IMR-90 (cell line): ENCODE measurements at regions not wholly inside any gene's neighbourhood (a gene's known extent, or its start where the extent isn't known, plus 50 kb on each side); places are given as distances from the start of the nearest gene placed in this dataset.

Source experiments
- CEBPB ChIP-seq: IDR thresholded peaks from 2 replicates; pipeline ENCODE4 v1.6.1; 2012; ENCODE audit warnings: low read depth, low read length, improper control_type of control experiment
- FOS ChIP-seq: fragments of 150-350 bp; IDR thresholded peaks from 2 replicates; pipeline ENCODE4 v1.6.1; 2016; ENCODE audit warnings: low read depth, low read length
- MAFK ChIP-seq: IDR thresholded peaks from 2 replicates; pipeline ENCODE4 v1.6.1; 2012; ENCODE audit warnings: low read depth, low read length, improper control_type of control experiment
- MXI1 ChIP-seq: IDR thresholded peaks from 2 replicates; pipeline ENCODE4 v1.6.1; 2012; ENCODE audit warnings: low read depth, mild to moderate bottlenecking, low read length, moderate library complexity, borderline replicate concordance
- POLR2A ChIP-seq: IDR thresholded peaks from 2 replicates; pipeline ENCODE4 v1.6.1; 2012; ENCODE audit warnings: mild to moderate bottlenecking, low read depth, low read length
- RCOR1 ChIP-seq: IDR thresholded peaks from 2 replicates; pipeline ENCODE4 v1.6.1; 2012; ENCODE audit warnings: mild to moderate bottlenecking, low read length, improper control_type of control experiment; ENCODE audit not compliant: insufficient replicate concordance
- SMC3 ChIP-seq: fragments of 150-350 bp; IDR thresholded peaks from 2 replicates; pipeline ENCODE4 v1.6.1; 2016; ENCODE audit warnings: low read depth, mild to moderate bottlenecking, antibody characterized with exemption, low read length, moderate library complexity
- TF ChIP-seq, protein P1 (sequence below): conservative IDR thresholded peaks from 2 replicates; pipeline ENCODE4 v1.5.1; 2012; ENCODE audit warnings: mild to moderate bottlenecking, low read depth, low read length, improper control_type of control experiment
- TF ChIP-seq, protein P2 (sequence below): fragments of 150-350 bp; IDR thresholded peaks from 2 replicates; pipeline ENCODE4 v1.6.1; 2016; ENCODE audit warnings: low read depth, mild to moderate bottlenecking, low read length, moderate library complexity, borderline replicate concordance

DNA sequence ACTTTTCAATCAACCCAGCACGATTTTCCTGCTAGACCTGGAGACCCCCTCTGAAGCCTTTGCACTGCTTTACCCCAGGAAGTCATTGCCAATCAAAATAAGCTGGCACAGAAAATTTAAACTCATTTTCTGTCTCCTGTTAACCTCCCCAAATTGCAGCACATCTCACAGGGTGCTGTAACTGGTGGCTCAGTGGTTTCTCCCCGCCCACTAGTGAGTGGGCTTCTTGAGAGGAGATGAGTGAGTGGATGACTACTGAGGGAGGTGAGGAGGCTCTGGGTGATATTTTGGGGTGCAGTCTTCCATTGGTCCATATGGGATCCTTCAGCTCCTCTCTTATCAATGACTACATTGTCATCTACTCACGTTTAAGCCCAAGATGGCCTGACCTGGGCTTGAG lies 239.8 kb upstream of the HS6ST1 start:
- TF ChIP-seq MXI1 (no peak), RCOR1 (no peak), SMC3 (no peak), POLR2A (no peak), MAFK (no peak), CEBPB (no peak), FOS (no peak)
- TF ChIP-seq, protein P1, sequence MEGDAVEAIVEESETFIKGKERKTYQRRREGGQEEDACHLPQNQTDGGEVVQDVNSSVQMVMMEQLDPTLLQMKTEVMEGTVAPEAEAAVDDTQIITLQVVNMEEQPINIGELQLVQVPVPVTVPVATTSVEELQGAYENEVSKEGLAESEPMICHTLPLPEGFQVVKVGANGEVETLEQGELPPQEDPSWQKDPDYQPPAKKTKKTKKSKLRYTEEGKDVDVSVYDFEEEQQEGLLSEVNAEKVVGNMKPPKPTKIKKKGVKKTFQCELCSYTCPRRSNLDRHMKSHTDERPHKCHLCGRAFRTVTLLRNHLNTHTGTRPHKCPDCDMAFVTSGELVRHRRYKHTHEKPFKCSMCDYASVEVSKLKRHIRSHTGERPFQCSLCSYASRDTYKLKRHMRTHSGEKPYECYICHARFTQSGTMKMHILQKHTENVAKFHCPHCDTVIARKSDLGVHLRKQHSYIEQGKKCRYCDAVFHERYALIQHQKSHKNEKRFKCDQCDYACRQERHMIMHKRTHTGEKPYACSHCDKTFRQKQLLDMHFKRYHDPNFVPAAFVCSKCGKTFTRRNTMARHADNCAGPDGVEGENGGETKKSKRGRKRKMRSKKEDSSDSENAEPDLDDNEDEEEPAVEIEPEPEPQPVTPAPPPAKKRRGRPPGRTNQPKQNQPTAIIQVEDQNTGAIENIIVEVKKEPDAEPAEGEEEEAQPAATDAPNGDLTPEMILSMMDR: no peak
- TF ChIP-seq, protein P2, sequence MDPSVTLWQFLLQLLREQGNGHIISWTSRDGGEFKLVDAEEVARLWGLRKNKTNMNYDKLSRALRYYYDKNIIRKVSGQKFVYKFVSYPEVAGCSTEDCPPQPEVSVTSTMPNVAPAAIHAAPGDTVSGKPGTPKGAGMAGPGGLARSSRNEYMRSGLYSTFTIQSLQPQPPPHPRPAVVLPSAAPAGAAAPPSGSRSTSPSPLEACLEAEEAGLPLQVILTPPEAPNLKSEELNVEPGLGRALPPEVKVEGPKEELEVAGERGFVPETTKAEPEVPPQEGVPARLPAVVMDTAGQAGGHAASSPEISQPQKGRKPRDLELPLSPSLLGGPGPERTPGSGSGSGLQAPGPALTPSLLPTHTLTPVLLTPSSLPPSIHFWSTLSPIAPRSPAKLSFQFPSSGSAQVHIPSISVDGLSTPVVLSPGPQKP: no peak
